ENCODE measurements at regions not wholly inside any gene's neighbourhood (a gene's known extent, or its start where the extent isn't known, plus 50 kb on each side); places are given as distances from the start of the nearest gene placed in this dataset.
A peak's percentile ranks its signal among the peaks of the same experiment; 100 is the strongest.
"Not testable (repeated sequence)": the region's sequence is repeated elsewhere in the genome, so short reads cannot be mapped to it uniquely, and the experiment has no call there.

- DNase-seq (ENCODE audit: low read depth) = no peak
- no peak overlapping the region for H3K4me3 ChIP-seq (ENCODE audit: low read length)
- TF ChIP-seq, protein P1, sequence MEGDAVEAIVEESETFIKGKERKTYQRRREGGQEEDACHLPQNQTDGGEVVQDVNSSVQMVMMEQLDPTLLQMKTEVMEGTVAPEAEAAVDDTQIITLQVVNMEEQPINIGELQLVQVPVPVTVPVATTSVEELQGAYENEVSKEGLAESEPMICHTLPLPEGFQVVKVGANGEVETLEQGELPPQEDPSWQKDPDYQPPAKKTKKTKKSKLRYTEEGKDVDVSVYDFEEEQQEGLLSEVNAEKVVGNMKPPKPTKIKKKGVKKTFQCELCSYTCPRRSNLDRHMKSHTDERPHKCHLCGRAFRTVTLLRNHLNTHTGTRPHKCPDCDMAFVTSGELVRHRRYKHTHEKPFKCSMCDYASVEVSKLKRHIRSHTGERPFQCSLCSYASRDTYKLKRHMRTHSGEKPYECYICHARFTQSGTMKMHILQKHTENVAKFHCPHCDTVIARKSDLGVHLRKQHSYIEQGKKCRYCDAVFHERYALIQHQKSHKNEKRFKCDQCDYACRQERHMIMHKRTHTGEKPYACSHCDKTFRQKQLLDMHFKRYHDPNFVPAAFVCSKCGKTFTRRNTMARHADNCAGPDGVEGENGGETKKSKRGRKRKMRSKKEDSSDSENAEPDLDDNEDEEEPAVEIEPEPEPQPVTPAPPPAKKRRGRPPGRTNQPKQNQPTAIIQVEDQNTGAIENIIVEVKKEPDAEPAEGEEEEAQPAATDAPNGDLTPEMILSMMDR (conservative IDR thresholded peaks at IDR 0.05; ENCODE audit: low read depth, low read length) = no peak
Observed at GRCh38 chr3:56942523-56942922, 117.9 kb upstream of the SPATA12 start.

GRCh38 chr3:56940976-56941375 lies 119.5 kb upstream of the SPATA12 start:
- no peak for DNase-seq (ENCODE audit: low read depth)
- TF ChIP-seq, protein P1 (conservative IDR thresholded peaks at IDR 0.05; ENCODE audit: low read depth, low read length) = no peak
- H3K4me3 ChIP-seq (ENCODE audit: low read length) = no peak overlapping the region

DNA sequence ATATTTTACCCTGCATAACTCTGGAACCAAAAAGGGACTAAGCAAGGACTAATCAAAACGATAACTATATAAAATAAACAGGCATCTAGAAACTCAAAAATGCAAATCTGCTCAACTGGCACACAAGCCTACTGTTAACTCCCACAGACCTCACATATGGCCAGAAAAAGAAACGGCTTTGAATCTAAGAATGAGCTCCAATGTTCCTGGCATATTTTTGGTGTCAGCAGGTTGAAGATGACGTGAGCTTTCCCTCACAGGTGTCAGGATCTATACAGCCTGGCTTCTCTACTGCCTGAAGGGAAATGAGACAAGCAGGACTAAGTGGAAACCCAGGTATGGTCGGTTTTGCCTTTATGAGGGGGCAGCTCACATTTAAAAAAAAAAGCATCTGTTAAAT lies 120.1 kb upstream of the SPATA12 start:
- peak; percentile 36 for DNase-seq (ENCODE audit: low read depth)
- no peak overlapping the region for H3K4me3 ChIP-seq (ENCODE audit: low read length)
- TF ChIP-seq, protein P1 (conservative IDR thresholded peaks at IDR 0.05; ENCODE audit: low read depth, low read length) = no peak

- DNase-seq (ENCODE audit: low read depth) = no peak
- H3K4me3 ChIP-seq (ENCODE audit: low read length) = no peak overlapping the region
- TF ChIP-seq, protein P1 (conservative IDR thresholded peaks at IDR 0.05; ENCODE audit: low read depth, low read length) = no peak
Observed at GRCh38 chr3:56939834-56940233, 120.6 kb upstream of the SPATA12 start.

DNA sequence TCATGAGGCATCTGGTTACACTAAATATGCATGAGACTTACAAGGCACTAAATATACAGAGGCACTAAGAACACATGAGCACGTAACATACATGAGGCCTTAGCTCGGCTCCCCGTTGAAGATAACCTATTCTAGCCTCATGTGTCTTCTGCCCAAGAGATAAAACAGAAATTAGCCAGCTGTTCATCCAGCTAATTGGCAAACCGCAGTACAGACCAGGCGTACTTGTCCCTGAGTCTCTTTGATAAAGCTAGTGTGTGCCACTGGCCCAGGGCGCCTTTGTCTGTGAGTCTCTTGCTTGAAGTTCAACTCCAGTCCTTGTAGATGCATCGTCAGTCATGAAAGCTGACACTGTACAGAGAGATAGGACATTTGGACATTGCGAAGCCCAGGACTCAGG lies 121.9 kb upstream of the SPATA12 start:
- TF ChIP-seq, protein P1 (conservative IDR thresholded peaks at IDR 0.05; ENCODE audit: low read depth, low read length) = no peak
- no peak for DNase-seq (ENCODE audit: low read depth)
- H3K4me3 ChIP-seq (ENCODE audit: low read length) = no peak overlapping the region

- TF ChIP-seq, protein P1 (conservative IDR thresholded peaks at IDR 0.05; ENCODE audit: low read depth, low read length) = no peak
- DNase-seq (ENCODE audit: low read depth) = no peak
- H3K4me3 ChIP-seq (ENCODE audit: low read length) = no peak overlapping the region
Observed at GRCh38 chr3:56937580-56937979, 122.9 kb upstream of the SPATA12 start.

- DNase-seq (ENCODE audit: low read depth) = no peak
- no peak overlapping the region for H3K4me3 ChIP-seq (ENCODE audit: low read length)
- TF ChIP-seq, protein P1 (conservative IDR thresholded peaks at IDR 0.05; ENCODE audit: low read depth, low read length) = no peak
Observed at GRCh38 chr3:56935811-56936210, 124.7 kb upstream of the SPATA12 start.

DNA sequence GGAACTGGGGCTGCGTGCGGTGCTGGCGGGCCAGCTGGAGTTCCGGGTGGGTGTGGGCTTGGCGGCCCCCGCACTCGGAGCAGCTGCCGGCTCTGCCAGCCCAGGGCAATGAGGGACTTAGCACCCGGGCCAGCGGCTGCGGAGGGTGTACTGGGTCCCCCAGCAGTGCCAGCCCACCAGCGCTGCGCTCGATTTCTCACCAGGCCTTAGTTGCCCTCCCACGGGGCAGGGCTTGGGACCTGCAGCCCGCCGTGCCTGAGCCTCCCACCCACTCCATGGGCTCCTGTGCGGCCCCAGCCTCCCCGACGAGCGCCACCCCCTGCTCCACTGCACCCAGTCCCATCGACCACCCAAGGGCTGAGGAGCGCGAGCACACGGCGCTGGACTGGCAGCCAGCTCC lies 126.0 kb upstream of the SPATA12 start:
- not testable (repeated sequence) for DNase-seq (ENCODE audit: low read depth); H3K4me3 ChIP-seq (ENCODE audit: low read length)
